Neural progenitor cell (in vitro differentiated cells): ENCODE measurements at regions not wholly inside any gene's neighbourhood (a gene's known extent, or its start where the extent isn't known, plus 50 kb on each side); places are given as distances from the start of the nearest gene placed in this dataset.

Source experiments
- CTCF ChIP-seq: fragments of 200-600 bp; sonication (generic); IDR thresholded peaks from 2 replicates; pipeline ENCODE4 v1.5.1; 2017; ENCODE audit warnings: antibody characterized with exemption, mild to moderate bottlenecking
- EZH2 ChIP-seq: fragments of 200-600 bp; sonication (generic); IDR thresholded peaks from 2 replicates; pipeline ENCODE4 v1.6.1; 2017; ENCODE audit warnings: antibody characterized with exemption, mild to moderate bottlenecking, moderate library complexity
- EZH2phosphoT487 ChIP-seq: fragments of 200-600 bp; sonication (generic); IDR thresholded peaks from 2 replicates; pipeline ENCODE4 v1.6.1; 2017; ENCODE audit warnings: antibody characterized with exemption

- TF ChIP-seq CTCF (no peak), EZH2 (no peak), EZH2phosphoT487 (no peak)
These were observed 379.0 kb upstream of the SOX9 start for GRCh38 chr17:71741836-71742235.
